DND-41 (cell line): ENCODE measurements at regions not wholly inside any gene's neighbourhood (a gene's known extent, or its start where the extent isn't known, plus 50 kb on each side); places are given as distances from the start of the nearest gene placed in this dataset.

Experiments used
- ATAC-seq: fragments of 200-7000 bp; cut with Tn5 transposase; 3 replicates; pipeline ENCODE4 v1.9.1; 2021; ENCODE audit warnings: low read depth; ENCODE audit not compliant: insufficient read depth
- DNase-seq: peaks from one replicate; pipeline ENCODE4 v3.0.0-alpha.2; 2020
- H2AFZ ChIP-seq: 2 replicates; pipeline ENCODE4 v1.6.0; 2012; ENCODE audit warnings: low read depth, low read length
- H3K27ac ChIP-seq: 2 replicates; pipeline ENCODE4 v1.5.1; 2012; ENCODE audit warnings: low read length, inconsistent platforms
- H3K27me3 ChIP-seq: fragments of 200-600 bp; sonication (generic); 2 replicates; pipeline ENCODE4 v1.6.0; 2012; ENCODE audit warnings: low read length, mild to moderate bottlenecking, inconsistent platforms; ENCODE audit not compliant: insufficient read depth, poor library complexity
- H3K36me3 ChIP-seq: 2 replicates; pipeline ENCODE4 v1.5.1; 2012; ENCODE audit warnings: low read length, inconsistent platforms; ENCODE audit not compliant: insufficient read depth
- H3K4me1 ChIP-seq: 2 replicates; pipeline ENCODE4 v1.5.1; 2012; ENCODE audit warnings: mild to moderate bottlenecking, low read length; ENCODE audit not compliant: insufficient read depth
- H3K4me2 ChIP-seq: 2 replicates; pipeline ENCODE4 v1.6.0; 2012; ENCODE audit warnings: mild to moderate bottlenecking, moderate library complexity, low read length, inconsistent platforms; ENCODE audit not compliant: insufficient read depth
- H3K4me3 ChIP-seq, 2 experiments: fragments of 200-600 bp in 1 of 2; shearing (Covaris generic) in 1 of 2; 2 replicates each; pipeline ENCODE4 v1.5.1; 2012 to 2016; ENCODE audit warnings: inconsistent platforms in 2 of 2, low read length in 2 of 2, mild to moderate bottlenecking in 2 of 2, low read depth in 1 of 2, moderate library complexity in 1 of 2
- H3K79me2 ChIP-seq: 2 replicates; pipeline ENCODE4 v1.6.0; 2012; ENCODE audit warnings: low read length, inconsistent platforms; ENCODE audit not compliant: insufficient read depth
- H3K9ac ChIP-seq: 2 replicates; pipeline ENCODE4 v1.6.0; 2012; ENCODE audit warnings: low read depth, mild to moderate bottlenecking, inconsistent platforms, low read length, moderate library complexity
- H3K9me3 ChIP-seq: 2 replicates; pipeline ENCODE4 v1.5.1; 2012; ENCODE audit warnings: low read length, moderate library complexity, mild to moderate bottlenecking, inconsistent platforms; ENCODE audit not compliant: insufficient read depth, severe bottlenecking
- H4K20me1 ChIP-seq: 2 replicates; pipeline ENCODE4 v1.6.0; 2012; ENCODE audit warnings: low read length; ENCODE audit not compliant: insufficient read depth
- CTCF ChIP-seq: IDR thresholded peaks from 2 replicates; pipeline ENCODE4 v1.5.1; 2012; ENCODE audit warnings: borderline replicate concordance, low read length, moderate library complexity, mild to moderate bottlenecking; ENCODE audit not compliant: poor library complexity, severe bottlenecking; ENCODE audit errors: extremely low read depth
- EZH2 ChIP-seq: IDR thresholded peaks from 3 replicates; pipeline ENCODE4 v1.6.1; 2012; ENCODE audit warnings: borderline replicate concordance, low read depth, mild to moderate bottlenecking, moderate library complexity, low read length, inconsistent platforms; ENCODE audit not compliant: severe bottlenecking

GRCh38 chr12:18794000-18794399, 56.1 kb downstream of the CAPZA3 start:
- Histone ChIP-seq H3K4me2 (no peak overlapping the region), H2AFZ (no peak overlapping the region), H3K27ac (no peak overlapping the region), H3K4me3 (no peak overlapping the region), H3K27me3 (no peaks in the 10 kb centered on the region), H3K79me2 (no peaks in the 10 kb centered on the region), H3K4me1 (no peaks in the 10 kb centered on the region), H3K9me3 (no peaks in the 10 kb centered on the region), H3K36me3 (no peaks in the 10 kb centered on the region), H3K9ac (no peak overlapping the region), H4K20me1 (no peaks in the 10 kb centered on the region)
- ATAC-seq: no peak
- no peak for TF ChIP-seq CTCF
- no peak for TF ChIP-seq EZH2
- DNase-seq: no peak

GRCh38 chr12:18797604-18798003, 59.7 kb downstream of the CAPZA3 start:
- Histone ChIP-seq H2AFZ (no peak overlapping the region), H3K4me2 (no peak overlapping the region), H3K27me3 (no peaks in the 10 kb centered on the region), H3K4me3 (no peak overlapping the region), H3K79me2 (no peaks in the 10 kb centered on the region), H3K36me3 (no peaks in the 10 kb centered on the region), H3K4me1 (no peaks in the 10 kb centered on the region), H3K9me3 (no peaks in the 10 kb centered on the region), H3K9ac (no peak overlapping the region), H4K20me1 (no peaks in the 10 kb centered on the region), H3K27ac (no peak overlapping the region)
- ATAC-seq (no peak), DNase-seq (no peak)
- TF ChIP-seq EZH2 (no peak), CTCF (no peak)

- Histone ChIP-seq H3K4me1 (no peaks in the 10 kb centered on the region), H2AFZ (no peak overlapping the region)
Measured at GRCh38 chr12:18798535-18799361, 60.8 kb downstream of the CAPZA3 start.

More at GRCh38 chr12:18798535-18799361, 60.8 kb downstream of the CAPZA3 start:
- no peak overlapping the region for H3K4me3 ChIP-seq
- no peaks in the 10 kb centered on the region for H3K79me2 ChIP-seq
- no peaks in the 10 kb centered on the region for H4K20me1 ChIP-seq
- TF ChIP-seq EZH2: no peak
- TF ChIP-seq CTCF: no peak
- ATAC-seq: no peak
- no peaks in the 10 kb centered on the region for H3K27me3 ChIP-seq
- H3K27ac ChIP-seq: no peak overlapping the region
- H3K4me2 ChIP-seq: no peak overlapping the region
- H3K9ac ChIP-seq: no peak overlapping the region
- H3K9me3 ChIP-seq: no peaks in the 10 kb centered on the region
- DNase-seq: no peak
- no peaks in the 10 kb centered on the region for H3K36me3 ChIP-seq
